GM19455 (cell line): ENCODE measurements at regions not wholly inside any gene's neighbourhood (a gene's known extent, or its start where the extent isn't known, plus 50 kb on each side); places are given as distances from the start of the nearest gene placed in this dataset.
"Not testable (repeated sequence)": the region's sequence is repeated elsewhere in the genome, so short reads cannot be mapped to it uniquely, and the experiment has no call there.

Experiments
- ATAC-seq: cut with Tn5 transposase; IDR thresholded peaks from one replicate; pipeline ENCODE4 v1.9.1; 2021; ENCODE audit not compliant: unreplicated experiment

GRCh38 chr16:10312784-10313724, 72.8 kb upstream of the ATF7IP2 start:
- ATAC-seq, result no peak

GRCh38 chr16:10314317-10314716, 71.5 kb upstream of the ATF7IP2 start:
- no peak for ATAC-seq

GRCh38 chr16:10314811-10315210, 71.0 kb upstream of the ATF7IP2 start:
- no peak for ATAC-seq

- no peak for ATAC-seq
Observed at GRCh38 chr16:10317425-10318001, 68.3 kb upstream of the ATF7IP2 start.

- no peak for ATAC-seq
Observed at GRCh38 chr16:10318798-10319500, 66.9 kb upstream of the ATF7IP2 start.

GRCh38 chr16:10321407-10322387, 64.2 kb upstream of the ATF7IP2 start:
- ATAC-seq, result no peak

- ATAC-seq, result no peak
Observed at GRCh38 chr16:10322723-10323527, 62.9 kb upstream of the ATF7IP2 start.

GRCh38 chr16:10323528-10323869, 62.4 kb upstream of the ATF7IP2 start:
- ATAC-seq, result no peak

- ATAC-seq, result no peak
Observed at GRCh38 chr16:10324210-10324609, 61.7 kb upstream of the ATF7IP2 start.

GRCh38 chr16:10325783-10326543, 59.9 kb upstream of the ATF7IP2 start:
- ATAC-seq, result no peak

GRCh38 chr16:10326647-10327046, 59.2 kb upstream of the ATF7IP2 start:
- ATAC-seq, result no peak

- not testable (repeated sequence) for ATAC-seq
Observed at GRCh38 chr16:10328291-10328690, 57.6 kb upstream of the ATF7IP2 start.

GRCh38 chr16:10332241-10332640, 53.6 kb upstream of the ATF7IP2 start:
- ATAC-seq, result no peak

GRCh38 chr16:10332775-10333174, 53.1 kb upstream of the ATF7IP2 start:
- no peak for ATAC-seq

- no peak for ATAC-seq
Observed at GRCh38 chr16:10333321-10334032, 52.4 kb upstream of the ATF7IP2 start.

GRCh38 chr16:10335681-10336080, 50.2 kb upstream of the ATF7IP2 start:
- ATAC-seq, result no peak
